ENCODE measurements at regions not wholly inside any gene's neighbourhood (a gene's known extent, or its start where the extent isn't known, plus 50 kb on each side); places are given as distances from the start of the nearest gene placed in this dataset.

DNA sequence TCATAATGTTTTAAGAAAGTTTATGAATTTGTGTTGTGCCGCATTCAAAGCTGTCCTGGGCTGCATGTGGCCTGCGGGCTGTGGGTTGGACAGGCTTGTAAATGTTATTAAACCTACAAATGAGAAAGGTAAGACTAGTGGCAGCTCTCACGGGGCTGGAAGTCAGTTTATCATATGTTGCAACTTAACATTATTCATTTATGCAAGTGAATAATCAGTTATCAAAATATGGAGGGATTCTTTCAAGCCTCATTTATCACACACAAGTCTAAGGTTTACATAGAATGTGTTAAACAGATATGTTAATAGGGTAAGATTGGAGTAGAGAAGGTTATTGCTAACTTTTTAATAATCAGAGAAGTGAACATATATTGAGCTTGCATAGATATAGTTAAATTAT lies 442.5 kb upstream of the RGS6 start:
- DNase-seq (ENCODE audit: low read depth in 2 of 2): no peak

DNA sequence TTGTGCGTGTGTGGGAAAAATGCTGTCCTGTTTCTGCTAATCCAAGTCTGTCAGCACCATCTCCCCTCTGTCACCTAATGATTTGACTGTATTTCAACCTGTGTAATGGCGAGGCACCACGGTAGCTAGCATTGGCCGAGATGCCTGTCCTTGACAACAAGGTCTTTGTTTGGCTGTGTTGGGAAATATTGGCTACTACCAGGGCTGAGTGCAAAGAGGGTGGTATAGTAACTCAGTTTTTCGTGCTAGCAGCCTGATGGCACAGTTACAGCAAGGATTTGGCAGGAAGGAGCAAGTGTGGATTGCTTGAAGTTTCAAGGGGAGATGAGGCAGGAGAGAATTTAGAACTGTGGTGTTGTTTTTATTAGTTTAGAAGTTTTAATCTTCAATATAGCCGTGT lies 440.3 kb upstream of the RGS6 start:
- DNase-seq (ENCODE audit: low read depth in 2 of 2): no peak

DNA sequence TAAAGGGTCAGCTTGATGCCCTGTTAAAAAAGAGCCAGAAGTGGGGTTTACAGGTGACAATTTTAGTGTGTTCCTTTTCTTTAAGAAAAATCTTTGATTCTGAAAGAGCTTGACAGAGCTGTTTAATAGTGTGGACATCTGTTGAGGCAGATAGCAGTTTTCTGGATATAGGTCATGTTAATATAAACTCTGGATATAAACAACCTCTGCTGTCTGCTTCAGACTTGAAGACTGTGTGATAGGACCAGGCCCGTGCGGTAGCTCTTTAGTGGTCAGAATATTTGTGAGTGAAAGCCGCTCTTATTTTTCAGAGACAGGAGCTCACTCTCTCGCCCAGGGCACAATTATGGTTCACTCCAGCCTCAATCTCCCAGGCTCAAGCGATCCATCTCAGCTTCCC lies 439.9 kb upstream of the RGS6 start:
- DNase-seq (ENCODE audit: low read depth in 2 of 2): no peak

DNA sequence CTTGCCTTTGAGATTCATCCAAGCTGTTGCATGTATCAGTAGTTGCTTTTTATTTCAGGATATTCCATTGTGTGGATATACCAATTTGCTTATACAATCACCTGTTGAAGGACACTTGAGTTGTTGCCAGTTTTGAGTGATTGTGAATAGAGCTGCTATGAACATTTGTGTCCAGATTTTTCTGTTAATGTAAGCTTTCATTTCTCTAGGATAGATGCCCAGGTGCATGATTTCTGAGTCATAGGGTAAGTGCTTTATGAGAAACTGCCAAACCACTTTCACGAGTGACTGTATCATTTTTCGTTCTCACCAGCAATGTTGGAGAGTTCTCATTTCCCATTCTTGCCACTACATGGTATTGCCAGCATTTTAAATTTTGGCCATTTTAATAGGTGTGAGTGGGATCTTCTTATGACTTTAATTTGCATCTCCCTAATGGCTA lies 434.6 kb upstream of the RGS6 start:
- peak in 1 of 2 donors; percentile 59 for DNase-seq (ENCODE audit: low read depth in 2 of 2)

DNA sequence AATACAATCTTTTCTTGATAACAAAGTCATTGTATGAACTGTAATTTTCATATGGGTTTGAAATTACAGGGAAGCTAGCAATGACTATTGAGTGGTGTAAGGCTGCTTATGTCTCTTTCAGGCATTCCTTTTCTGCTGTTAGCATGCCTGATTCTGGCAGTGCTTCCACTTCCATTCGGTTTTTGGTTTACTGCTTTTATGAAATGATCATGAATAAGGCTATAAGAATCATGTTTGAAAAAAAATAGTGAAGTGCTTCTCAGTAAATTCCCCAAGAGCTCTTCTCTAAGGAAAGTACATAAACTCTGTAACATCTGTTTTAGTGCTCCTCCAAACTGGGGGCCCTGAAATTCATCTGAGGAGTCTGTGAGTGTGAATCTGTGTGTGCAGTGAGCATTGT lies 434.0 kb upstream of the RGS6 start:
- no peak for DNase-seq (ENCODE audit: low read depth in 2 of 2)

DNA sequence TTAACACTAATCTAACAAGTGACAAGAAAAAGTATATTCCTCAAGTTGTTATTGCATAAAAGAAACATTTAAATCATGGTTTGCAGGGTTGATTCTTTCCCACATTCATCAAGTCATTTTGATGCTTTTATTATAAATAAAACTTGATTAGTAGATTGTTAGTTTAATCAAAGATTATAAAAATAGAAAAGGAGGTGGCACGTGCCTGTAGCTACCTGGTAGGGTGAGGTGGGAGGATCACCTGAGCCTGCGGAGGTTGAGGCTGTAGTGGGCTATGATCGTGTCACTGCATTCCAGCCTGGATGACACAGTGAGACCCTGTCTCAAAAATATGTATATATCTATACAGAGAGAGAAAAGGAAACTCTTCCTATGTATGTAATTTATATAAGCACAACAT lies 433.2 kb upstream of the RGS6 start:
- no peak for DNase-seq (ENCODE audit: low read depth in 2 of 2)

DNA sequence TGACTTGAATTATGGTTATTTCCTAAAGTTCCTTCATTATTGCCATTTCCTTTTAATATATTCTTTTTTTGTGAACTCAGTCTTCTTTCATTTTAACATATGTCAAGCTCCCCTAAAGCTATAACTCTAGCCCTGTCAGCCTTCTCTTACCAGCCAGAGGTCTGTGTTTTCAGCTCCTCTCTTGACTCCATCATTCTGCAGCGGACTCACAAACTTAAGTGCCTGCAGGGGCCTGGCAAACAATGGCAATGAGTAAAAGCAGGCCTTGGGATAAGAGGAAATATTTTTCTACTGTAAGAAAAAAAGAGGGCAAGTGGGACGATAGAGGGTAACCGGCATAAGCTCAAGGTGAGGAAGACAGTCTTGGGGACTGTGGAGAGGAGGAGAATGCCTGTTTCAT lies 424.5 kb upstream of the RGS6 start:
- DNase-seq (ENCODE audit: low read depth in 2 of 2): no peak

DNA sequence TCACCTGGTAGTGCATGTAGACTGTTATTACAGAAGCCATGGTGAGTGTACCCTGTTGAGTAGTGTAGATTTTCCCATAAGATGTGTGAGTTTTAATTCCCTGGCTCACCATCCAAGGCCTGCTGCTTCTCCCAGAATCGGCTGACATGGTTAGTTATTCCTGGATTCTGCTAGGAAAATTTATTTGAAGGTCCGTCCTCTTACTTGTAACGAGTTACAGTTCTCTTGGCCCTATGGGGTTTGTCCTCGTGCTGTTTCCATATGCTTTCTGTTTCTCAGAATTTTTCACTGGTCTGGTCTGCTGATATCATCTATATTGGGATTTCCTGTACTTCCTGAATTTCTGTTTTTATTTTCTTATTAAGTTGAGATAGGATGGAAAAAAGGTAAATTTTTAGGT lies 423.3 kb upstream of the RGS6 start:
- DNase-seq (ENCODE audit: low read depth in 2 of 2): peak in 1 of 2 donors; percentile 9

DNA sequence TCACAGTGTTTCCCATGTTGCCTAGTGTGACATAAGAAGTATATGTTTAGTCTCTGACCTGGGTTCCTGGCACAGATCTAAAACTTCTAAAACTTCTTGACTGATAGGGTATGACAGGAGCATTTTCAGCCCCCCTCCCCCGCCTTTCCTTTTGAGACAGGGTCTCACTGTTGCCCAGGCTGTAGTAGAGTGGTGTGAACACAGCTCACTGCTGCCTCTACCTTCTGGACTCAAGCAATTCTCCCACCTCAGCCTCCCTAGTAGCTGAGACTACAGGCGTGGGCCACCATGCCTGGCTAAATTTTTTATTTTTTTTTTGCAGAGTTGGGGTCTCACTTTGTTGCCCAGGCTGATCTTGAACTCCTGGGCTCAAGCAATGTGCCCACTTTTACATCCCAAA lies 421.1 kb upstream of the RGS6 start:
- DNase-seq (ENCODE audit: low read depth in 2 of 2): no peak

DNA sequence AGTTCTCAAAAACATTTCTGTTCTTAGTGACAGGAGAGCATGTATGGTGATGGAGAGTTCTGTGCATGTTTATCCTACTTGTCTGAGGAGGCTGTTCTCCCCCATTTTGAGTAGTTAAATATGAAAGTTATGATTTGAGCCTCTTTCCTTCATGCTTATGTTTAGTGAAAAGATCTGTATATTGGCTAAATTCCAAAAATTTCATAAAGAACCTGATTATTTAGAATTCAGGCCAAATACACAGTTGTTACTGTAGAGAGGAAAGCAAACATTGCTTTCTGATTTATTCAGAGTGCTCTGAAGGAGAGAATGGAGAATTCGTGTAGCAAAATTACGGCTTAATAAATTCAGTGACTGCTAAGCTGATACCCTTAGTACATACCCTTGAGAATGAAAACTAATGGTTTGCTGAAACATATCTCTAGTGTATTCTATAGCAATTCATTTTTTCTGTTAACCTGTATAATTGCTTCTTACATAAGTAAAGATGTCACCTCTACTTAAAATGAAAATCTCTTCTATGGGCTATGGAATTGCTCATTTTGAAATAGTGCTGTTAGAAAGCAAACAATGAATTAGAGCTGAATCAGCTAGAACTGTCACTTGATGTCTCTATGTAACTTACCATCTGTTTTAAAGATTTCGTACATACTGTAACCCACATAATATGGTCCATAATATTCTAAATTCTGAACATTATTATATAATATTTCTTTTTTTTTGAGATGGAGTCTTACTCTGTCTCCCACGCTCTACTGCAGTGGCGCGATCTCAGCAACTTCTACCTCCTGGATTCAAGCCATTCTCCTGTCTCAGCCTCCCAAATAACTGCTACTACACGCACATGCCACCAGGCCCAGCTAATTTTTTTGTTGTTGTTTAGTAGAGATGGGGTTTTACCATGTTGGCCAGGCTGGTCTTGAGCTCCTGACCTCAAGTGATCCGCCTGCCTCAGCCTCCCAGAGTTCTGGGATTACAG lies 417.0 kb upstream of the RGS6 start:
- no peak for DNase-seq (ENCODE audit: low read depth in 2 of 2)

DNA sequence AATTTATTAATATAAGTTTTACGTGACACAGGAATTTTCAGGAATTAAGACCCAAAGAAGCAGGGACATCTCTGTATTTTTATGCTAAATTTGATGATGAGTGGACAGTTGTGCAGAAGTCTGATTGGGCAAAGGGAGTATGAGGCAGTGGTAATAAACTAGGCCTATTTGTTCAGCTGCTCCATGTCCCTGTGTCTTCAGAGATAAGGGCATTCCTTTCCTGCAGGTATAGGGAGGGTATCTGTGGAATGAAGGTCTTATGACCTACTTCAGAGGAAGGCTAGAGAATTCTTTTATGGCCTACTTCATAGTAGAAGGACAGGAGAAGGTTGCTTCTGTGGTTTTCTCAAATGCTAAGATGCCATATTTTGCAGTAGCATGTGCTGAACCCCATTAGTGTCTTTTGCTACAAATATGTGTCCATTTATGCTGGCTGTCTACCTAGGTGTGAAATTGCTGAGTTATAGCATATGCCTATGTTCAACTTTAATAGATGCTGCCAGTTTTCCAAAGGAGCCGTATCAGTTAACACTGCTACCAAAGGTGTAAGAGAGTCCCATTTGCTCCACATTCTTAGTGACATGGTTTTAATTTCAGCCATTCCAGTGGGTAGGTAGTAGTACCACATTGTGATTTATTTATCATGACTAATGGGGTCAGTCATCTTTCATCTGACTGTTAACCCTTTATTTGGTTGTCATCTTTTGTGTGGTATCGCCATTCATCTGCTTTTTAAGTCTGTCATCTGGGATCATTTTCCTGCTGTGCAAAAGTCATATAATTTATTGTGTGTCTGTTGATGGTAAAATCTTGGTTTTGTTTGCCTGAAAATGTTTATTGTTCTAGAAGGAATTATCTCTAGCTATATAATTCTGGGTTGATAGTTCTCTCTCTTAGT lies 410.7 kb upstream of the RGS6 start:
- DNase-seq (ENCODE audit: low read depth in 2 of 2): no peak

DNA sequence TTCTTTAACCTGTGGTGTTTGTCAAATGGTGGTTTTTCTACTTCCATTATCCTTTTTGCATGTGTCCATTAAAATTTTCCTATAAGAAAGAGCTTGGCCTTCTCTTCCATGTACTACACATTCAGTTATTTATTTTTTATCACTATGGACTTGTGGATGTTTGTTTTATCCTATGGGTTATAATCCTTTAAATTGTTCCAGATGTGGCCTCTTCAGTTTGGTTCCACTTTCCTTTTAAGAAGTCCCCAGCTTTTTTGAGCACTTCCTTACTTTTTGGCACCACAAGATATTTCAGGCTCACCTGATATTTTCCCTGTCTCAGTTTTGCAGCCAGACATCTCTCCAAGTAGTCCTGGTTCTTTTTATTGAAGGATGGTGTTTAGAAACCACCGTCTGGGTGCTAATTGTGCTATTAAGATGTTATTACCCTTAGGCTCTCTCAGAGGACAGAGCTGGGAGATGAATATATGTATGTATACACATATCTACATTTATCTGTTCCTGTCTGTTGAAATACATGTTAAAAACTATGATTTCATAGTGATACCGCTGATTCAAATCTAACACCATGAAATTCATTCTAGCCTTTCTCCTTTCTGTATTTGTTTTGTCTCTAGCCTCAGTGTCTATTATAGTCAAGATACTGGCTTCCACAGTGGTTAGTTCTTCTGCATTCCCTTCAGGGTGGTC lies 408.5 kb upstream of the RGS6 start:
- no peak for DNase-seq (ENCODE audit: low read depth in 2 of 2)

DNA sequence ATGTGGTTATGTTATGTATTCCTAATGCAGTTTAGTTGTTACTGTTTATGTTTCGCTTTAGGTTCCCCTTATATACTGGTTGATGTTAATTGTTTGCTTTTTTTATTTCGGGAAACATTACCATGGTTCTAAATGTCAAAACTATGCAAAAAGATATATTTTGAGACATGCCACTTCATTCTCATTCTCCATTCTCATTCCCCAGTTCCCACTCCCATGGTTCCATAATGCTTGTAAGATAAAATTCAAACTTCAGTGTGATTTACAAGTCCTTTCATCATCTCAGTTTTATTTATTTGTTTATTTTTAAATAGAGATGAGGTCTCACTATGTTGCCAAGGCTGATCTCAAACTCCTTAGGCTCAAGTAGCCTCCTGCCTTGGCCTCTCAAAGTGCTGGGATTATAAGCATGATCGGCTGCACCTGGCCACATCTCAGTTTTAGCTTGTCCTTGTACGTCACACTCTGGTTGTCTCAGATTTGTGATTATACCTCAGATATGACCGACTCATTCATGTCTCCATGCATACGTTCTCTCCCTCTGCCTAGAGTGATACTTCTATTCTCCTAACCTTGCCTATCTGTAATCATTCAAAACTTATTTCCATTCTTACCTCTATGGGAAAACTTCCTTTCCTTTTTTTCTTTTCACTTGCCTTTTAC lies 407.8 kb upstream of the RGS6 start:
- no peak for DNase-seq (ENCODE audit: low read depth in 2 of 2)

DNA sequence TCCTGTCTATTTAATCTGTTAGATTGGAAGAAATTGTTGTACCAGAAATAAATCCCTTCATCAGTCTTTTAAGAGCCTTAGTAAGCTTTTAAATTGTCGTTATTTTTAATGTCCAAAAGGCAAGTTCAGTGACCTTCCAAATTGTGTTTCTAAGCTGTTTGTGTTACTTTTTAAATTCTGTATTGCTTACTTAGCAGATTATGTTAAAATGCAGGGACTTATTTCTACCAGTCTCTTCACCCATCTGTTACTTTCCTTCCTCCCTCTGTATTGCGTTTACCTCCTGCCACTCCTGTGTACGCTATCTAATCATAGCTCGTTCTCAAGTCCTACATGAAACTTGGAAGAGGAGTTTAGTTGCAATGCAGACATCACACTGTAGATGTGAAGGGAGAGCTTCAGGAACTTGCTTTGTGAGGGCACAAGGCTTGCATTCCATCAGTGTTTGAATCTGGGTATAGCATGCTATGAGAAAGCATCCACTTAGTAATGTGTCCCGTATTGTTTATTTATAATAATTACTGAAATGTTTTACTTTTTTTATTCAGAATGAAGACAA lies 406.5 kb upstream of the RGS6 start:
- no peak for DNase-seq (ENCODE audit: low read depth in 2 of 2)

DNA sequence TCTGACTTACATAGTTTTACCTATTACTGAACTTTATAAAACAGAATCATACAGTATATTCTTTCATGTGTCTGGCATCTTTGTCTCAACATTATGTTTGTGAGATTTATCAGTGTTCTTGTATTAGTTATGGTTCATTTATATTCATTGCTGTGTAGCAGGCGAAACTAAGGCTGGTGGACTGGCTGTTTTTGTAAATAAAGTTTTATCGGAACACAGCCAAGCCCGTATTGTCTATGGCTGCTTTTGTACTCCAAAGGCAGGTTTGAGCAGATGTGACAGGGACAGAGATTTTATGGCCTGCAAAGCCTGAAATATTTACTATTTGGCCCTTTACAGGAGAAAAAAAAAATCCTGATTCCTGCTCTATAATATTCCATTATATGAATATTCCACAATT lies 405.8 kb upstream of the RGS6 start:
- DNase-seq (ENCODE audit: low read depth in 2 of 2): no peak

DNA sequence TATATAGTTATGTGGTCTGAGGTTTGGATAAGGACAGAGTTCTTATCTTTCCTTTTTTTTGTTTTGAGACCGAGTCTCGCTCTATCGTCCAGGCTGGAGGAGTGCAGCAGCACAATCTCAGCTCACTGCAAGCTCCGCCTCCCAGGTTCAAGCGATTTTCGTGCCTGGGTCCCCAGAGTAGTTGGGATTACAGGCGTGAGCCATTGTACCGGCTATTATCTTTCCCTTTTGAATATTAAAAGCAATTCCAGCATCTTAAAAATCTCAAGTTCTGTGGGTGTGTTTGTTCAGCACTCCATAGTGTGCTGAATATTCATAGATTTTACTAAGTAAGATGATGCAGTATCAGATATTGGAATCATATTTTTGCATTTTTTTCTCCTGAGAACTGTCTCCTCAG lies 404.4 kb upstream of the RGS6 start:
- no peak for DNase-seq (ENCODE audit: low read depth in 2 of 2)

DNA sequence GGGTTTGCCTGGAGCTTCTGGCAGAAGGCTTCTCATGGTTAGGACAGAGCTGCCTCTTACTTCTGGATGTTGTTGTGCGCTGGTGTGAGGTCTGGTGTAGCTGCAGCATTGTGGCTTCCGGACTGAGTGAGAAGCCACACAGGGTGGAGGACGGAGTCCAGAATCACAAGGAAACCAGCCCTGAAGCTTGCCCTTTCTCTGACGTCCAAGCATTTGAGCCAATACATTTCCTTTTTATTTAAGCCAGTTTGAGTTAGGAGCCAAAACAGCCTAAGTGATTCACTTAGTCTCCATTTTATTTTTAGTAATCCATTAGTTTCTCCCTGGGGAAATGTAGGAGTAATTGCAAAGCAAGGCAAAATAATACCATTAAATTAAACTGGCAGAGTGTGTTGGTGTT lies 402.4 kb upstream of the RGS6 start:
- peak in 1 of 2 donors; percentile 69 for DNase-seq (ENCODE audit: low read depth in 2 of 2)

DNA sequence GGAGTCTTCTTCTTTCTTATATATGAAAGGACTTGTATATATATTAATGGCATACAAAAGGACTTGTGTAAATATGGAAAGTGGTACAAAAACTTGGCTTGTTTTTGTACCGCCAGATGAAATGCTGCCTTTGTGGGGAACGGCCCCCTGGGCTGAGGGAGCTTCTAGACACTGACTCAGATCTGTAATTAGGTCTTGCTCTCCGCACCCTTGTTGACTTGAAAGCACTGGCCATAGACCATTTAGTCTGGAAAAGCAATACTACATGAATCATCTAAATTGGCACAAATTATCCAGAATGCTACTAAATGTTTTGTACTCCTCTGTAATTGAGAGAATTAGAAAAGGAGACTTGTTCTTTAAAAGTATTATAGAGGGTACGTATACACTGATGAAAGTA lies 399.9 kb upstream of the RGS6 start:
- DNase-seq (ENCODE audit: low read depth in 2 of 2): peak in 1 of 2 donors; percentile 11

DNA sequence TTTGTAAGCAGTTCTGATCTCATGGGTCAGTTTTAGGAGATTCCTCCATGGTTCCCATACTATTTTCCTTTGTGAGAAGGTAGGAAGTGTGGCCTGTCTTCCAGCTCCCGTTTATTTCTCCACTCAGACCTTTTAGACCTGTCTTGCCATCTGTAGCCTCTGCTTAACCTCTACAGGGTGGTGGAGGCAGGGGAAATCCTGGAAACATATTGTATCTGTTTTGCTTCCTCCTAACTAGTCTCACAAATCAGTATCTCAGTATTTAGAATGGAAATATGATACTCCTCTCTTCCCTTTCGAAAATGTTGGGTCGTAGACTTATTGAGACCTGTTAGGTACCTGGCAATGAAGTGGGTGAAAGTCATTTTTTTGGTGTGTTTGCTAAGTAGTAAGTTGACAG lies 399.4 kb upstream of the RGS6 start:
- peak; percentile 47 to 53 for DNase-seq (ENCODE audit: low read depth in 2 of 2)

DNA sequence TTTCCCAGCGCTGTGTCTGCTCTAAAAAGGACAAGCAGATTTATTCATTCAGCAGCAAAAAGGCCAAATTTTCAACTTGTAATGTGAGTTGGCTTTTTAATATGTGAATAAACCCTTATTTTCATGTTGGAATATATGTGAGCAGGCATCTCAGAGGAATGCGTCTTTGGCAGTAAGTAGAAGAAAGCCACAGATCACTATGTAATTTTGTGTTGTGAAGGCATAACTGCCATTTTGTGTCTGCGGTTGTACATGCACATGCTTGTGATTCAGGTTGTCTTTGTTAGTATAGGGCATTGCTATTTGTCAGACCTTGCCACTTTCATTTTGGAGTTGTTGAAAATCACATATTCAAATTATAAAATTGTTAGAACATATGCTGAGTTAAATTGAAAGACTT lies 398.8 kb upstream of the RGS6 start:
- DNase-seq (ENCODE audit: low read depth in 2 of 2): no peak

DNA sequence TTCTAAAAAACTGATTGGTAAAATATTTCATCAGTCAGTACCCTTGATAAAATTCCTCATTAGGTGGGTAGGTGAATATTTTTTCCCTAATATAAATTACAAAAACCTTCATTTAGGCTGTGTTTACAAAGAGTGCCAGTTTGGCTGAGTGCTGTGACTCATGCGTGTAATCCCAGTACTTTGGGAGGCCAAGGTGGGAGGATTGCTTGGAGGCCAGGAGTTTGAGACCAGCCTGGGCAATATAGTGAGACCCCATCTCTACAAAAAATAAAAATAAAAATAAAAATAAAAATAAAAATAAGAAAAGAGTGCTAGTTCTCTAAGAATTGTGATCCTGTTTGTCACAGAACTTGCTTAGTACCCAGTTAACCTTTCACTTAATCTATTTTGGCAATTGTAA lies 398.4 kb upstream of the RGS6 start:
- no peak for DNase-seq (ENCODE audit: low read depth in 2 of 2)
